AG04449 (cell line): ENCODE measurements at regions not wholly inside any gene's neighbourhood (a gene's known extent, or its start where the extent isn't known, plus 50 kb on each side); places are given as distances from the start of the nearest gene placed in this dataset.

ENCODE experiments used
- CTCF ChIA-PET: fragments of 350-600 bp; formaldehyde crosslinking; extraction: SDS; loops from one replicate; lab custom pipeline; 2021; ENCODE audit warnings: antibody characterized with exemption; lab: Yijun Ruan, JAX
- POLR2A ChIA-PET: fragments of 400-600, 350-600 bp; formaldehyde crosslinking; extraction: SDS; loops from one replicate; lab custom pipeline; 2020; ENCODE audit warnings: antibody characterized with exemption, inconsistent platforms; lab: Yijun Ruan, JAX
- DNase-seq: peaks from one replicate; pipeline ENCODE4 v3.0.0-alpha.2; 2010; ENCODE audit warnings: low read depth, low spot score
- H3K4me3 ChIP-seq: 2 replicates; pipeline ENCODE4 v1.5.1; 2011; ENCODE audit warnings: low read depth, mild to moderate bottlenecking, control low read depth, low read length
- TF ChIP-seq, protein P1 (sequence below): IDR thresholded peaks from one replicate; pipeline ENCODE4 v1.5.1; 2011; ENCODE audit warnings: mild to moderate bottlenecking, moderate library complexity, low read length, control low read depth, inconsistent platforms; ENCODE audit not compliant: insufficient read depth; ENCODE audit errors: missing control alignments

DNA sequence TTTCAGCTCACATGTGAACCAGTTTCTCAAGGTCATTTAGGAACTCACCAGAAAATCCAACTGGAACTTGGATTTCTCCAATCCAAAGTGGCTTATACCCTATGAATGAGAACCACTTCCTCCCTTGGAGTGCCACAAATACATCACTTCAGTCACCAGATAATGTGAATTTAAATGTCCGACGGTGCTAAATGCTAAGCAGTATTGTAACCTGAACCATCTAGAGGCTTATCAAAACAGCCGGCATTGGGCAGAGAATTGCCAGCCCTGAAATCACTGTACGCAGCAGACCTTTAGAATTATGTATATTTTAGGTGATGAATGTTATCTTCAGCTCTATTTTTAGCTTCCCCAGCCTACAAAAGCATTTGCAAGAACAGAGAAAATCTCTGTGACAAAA, 76.8 kb upstream of the COX20 start:
- DNase-seq = no peak
- TF ChIP-seq, protein P1, sequence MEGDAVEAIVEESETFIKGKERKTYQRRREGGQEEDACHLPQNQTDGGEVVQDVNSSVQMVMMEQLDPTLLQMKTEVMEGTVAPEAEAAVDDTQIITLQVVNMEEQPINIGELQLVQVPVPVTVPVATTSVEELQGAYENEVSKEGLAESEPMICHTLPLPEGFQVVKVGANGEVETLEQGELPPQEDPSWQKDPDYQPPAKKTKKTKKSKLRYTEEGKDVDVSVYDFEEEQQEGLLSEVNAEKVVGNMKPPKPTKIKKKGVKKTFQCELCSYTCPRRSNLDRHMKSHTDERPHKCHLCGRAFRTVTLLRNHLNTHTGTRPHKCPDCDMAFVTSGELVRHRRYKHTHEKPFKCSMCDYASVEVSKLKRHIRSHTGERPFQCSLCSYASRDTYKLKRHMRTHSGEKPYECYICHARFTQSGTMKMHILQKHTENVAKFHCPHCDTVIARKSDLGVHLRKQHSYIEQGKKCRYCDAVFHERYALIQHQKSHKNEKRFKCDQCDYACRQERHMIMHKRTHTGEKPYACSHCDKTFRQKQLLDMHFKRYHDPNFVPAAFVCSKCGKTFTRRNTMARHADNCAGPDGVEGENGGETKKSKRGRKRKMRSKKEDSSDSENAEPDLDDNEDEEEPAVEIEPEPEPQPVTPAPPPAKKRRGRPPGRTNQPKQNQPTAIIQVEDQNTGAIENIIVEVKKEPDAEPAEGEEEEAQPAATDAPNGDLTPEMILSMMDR = no peak
- ChIA-PET CTCF (interaction anchor here (1.7 kb wide), 1 partner anchor 38 kb away, joined by 4 read pairs; no protein-coding TSS in a partner anchor), POLR2A (no interaction called here)
- H3K4me3 ChIP-seq = no peak overlapping the region

DNA sequence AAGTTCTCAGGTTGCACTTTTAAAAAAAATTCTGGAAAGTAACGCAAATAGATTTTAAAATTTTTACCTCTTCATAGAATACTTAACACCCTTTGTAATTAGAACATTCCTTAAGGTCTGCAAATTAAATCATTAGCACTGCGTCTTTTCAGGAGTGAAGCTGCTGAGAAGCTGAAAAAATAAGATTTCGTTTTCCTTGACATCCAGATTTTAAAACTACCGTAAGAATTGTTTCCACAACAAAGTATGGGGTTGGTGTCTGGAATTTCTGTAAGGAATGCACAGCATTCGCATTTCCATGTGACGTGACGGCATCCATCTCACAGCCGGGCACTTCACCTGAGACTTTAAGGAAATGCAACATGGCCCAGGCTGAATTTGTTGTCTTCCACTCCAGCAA, 76.3 kb upstream of the COX20 start:
- POLR2A ChIA-PET = no interaction called here

DNA sequence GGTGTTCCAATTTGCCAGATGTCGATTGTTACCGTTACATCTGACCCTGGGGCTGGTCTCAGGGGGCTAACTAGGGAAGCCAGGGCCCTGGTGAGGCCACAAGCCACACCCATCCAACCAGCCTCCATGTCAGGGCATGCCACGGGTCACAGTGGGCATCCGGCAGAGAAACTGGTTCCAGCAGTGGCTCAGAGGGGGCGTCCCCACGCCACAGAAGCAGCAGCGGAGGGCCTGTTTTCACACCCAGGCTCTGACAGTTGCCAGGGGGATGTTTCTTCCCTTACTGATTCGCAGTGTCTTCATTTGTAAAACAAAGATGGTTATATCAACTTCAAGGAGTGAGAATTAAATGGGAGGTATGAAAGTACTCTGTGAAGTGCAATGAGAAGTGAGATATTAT, 75.0 kb upstream of the COX20 start:
- ChIA-PET CTCF (no interaction called here), POLR2A (no interaction called here)
- TF ChIP-seq, protein P1 = no peak
- H3K4me3 ChIP-seq = no peak overlapping the region
- no peak for DNase-seq

More for the DNA sequence above, 76.3 kb upstream of the COX20 start:
- TF ChIP-seq, protein P1 = no peak
- no peak overlapping the region for H3K4me3 ChIP-seq
- CTCF ChIA-PET = interaction anchor here (1.7 kb wide), 1 partner anchor 38 kb away, joined by 4 read pairs; no protein-coding TSS in a partner anchor
- no peak for DNase-seq

DNA sequence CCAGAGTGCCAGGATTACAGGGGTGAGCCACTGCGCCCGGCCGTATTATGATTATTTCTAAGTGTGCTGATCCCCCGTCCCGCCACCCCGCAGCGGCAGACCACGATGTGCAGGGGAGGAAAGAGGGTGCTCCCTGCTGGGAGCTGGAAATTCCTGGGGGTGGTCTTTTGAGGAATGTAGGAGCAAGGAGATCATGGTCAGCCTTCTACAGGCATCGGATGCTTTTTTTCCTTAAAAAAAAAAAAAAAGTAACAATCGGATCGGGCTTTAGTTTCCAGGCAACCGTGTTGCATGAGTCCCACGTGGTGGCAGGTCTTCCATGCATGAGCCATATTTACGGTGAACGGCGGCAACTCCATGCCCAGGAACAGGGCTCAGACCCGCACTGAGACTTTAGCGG, 74.2 kb upstream of the COX20 start:
- TF ChIP-seq, protein P1 = no peak
- POLR2A ChIA-PET = no interaction called here
- no peak for DNase-seq
- CTCF ChIA-PET = no interaction called here
- H3K4me3 ChIP-seq = no peak overlapping the region

DNA sequence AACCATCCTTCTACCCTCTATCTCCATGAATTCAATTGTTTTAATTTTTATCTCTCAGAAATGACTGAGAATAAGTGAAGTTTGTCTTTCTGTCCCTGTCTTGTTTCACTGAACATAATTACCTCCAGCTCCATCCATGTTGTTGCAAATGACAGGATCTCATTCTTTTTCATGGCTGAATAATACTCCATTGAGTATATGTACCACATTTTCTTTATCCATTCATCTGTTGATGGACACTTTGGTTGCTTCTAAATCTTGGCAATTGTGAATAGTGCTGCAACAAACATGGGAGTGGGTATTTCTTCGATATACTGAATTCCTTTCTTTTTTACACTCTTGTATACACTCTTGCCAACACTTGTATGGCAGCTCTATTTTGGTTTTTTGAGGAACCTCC, 72.8 kb upstream of the COX20 start:
- ChIA-PET POLR2A (no interaction called here), CTCF (no interaction called here)

DNA sequence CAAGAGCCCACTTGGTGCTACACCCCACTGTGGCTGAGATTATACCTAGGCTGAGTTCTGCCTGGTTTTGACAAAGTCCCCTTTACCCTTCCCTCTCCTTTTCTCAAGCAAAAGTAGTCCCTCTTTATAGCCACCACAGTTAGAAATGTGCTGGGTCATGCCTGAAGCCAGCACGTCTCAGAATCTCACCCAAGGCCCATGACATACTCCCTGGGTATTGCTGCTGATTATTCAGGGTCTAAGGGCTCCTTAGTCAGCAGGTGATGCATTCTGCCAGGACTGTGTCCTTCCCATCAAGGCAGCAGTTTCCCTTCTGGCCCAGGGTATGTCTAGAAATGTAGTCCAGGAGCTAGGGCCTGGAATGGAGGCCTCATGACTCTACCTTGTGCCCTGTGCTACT, 67.3 kb upstream of the COX20 start:
- no peak for DNase-seq
- TF ChIP-seq, protein P1 = no peak
- H3K4me3 ChIP-seq = no peak overlapping the region
- ChIA-PET POLR2A (no interaction called here), CTCF (no interaction called here)

More for the DNA sequence above, 72.8 kb upstream of the COX20 start:
- TF ChIP-seq, protein P1 = no peak
- no peak overlapping the region for H3K4me3 ChIP-seq
- no peak for DNase-seq
